ENCODE measurements at regions not wholly inside any gene's neighbourhood (a gene's known extent, or its start where the extent isn't known, plus 50 kb on each side); places are given as distances from the start of the nearest gene placed in this dataset.
"Not testable (repeated sequence)": the region's sequence is repeated elsewhere in the genome, so short reads cannot be mapped to it uniquely, and the experiment has no call there.

GRCh38 chr7:114173170-114173890 is 241.3 kb upstream of the FOXP2 start:
- Histone ChIP-seq H3K4me1 (ENCODE audit: insufficient read depth) (no peaks in the 10 kb centered on the region; the same call in 1 of the 2 replicates), H3K9me3 (ENCODE audit: low read depth) (no peaks in the 10 kb centered on the region), H4K20me1 (ENCODE audit: insufficient read depth) (no peaks in the 10 kb centered on the region), H3K27me3 (replicated peaks; ENCODE audit: insufficient read depth) (no peaks in the 10 kb centered on the region), H3F3A (ENCODE audit: insufficient read depth) (no peaks in the 10 kb centered on the region), H3K79me2 (ENCODE audit: insufficient read depth) (no peaks in the 10 kb centered on the region), H3K9me2 (ENCODE audit: insufficient read depth) (no peaks in the 10 kb centered on the region), H3K4me3 (no peak overlapping the region), H3K9ac (no peak overlapping the region), H3K36me3 (ENCODE audit: low read depth) (no peaks in the 10 kb centered on the region), H3K4me2 (ENCODE audit: unreplicated experiment) (no peak overlapping the region), H3K27ac (no peak overlapping the region), H2AFZ (no peak overlapping the region)
- DNase-seq, result no peak
- 93 to 99% methylated on average over 3 of the region's 3 CpGs for WGBS, 2 experiments (ENCODE audit: low coverage in 1 of 2, low lambda C conversion rate in 2 of 2, missing lambda C conversion rate in 2 of 2)
- in situ Hi-C loops (cut with MboI), result no loop called here
- TF ChIP-seq EZH2phosphoT487 (IDR thresholded peaks at IDR 0.05; ENCODE audit: insufficient read depth, low read depth) (no peak), EZH2 (IDR thresholded peaks at IDR 0.05; ENCODE audit: insufficient read depth, poor library complexity, severe bottlenecking) (no peak)

- H3K36me3 ChIP-seq (ENCODE audit: low read depth); H2AFZ ChIP-seq; H3K9me2 ChIP-seq (ENCODE audit: insufficient read depth); in situ Hi-C loops (cut with MboI); H4K20me1 ChIP-seq (ENCODE audit: insufficient read depth); DNase-seq; H3K79me2 ChIP-seq (ENCODE audit: insufficient read depth); H3K9ac ChIP-seq; H3F3A ChIP-seq (ENCODE audit: insufficient read depth); H3K4me2 ChIP-seq (ENCODE audit: unreplicated experiment); H3K27me3 ChIP-seq (replicated peaks; ENCODE audit: insufficient read depth); H3K27ac ChIP-seq; H3K9me3 ChIP-seq (ENCODE audit: low read depth); H3K4me1 ChIP-seq (ENCODE audit: insufficient read depth); H3K4me3 ChIP-seq: not testable (repeated sequence)
- 63 to 65% methylated on average over 2 of the region's 2 CpGs for WGBS, 2 experiments (ENCODE audit: low coverage in 1 of 2, low lambda C conversion rate in 2 of 2, missing lambda C conversion rate in 2 of 2)
Measured at GRCh38 chr7:114169389-114169788, 245.2 kb upstream of the FOXP2 start.

GRCh38 chr7:114160925-114161324 is 242.1 kb upstream of the PPP1R3A start:
- in situ Hi-C loops (cut with MboI), result no loop called here
- no peak overlapping the region for H3K9ac ChIP-seq

GRCh38 chr7:114158854-114159253 is 240.0 kb upstream of the PPP1R3A start:
- DNase-seq, result no peak
- H4K20me1 ChIP-seq (ENCODE audit: insufficient read depth), result no peaks in the 10 kb centered on the region
- no peaks in the 10 kb centered on the region for H3K27me3 ChIP-seq (replicated peaks; ENCODE audit: insufficient read depth)
- H3K9ac ChIP-seq, result no peak overlapping the region
- no peaks in the 10 kb centered on the region for H3K4me1 ChIP-seq (ENCODE audit: insufficient read depth)
- 0 out of 2 replicates have a peak, but pooled peaks cover 4% of the 10 kb centered on the region for H3K9me2 ChIP-seq (ENCODE audit: insufficient read depth)
- in situ Hi-C loops (cut with MboI), result no loop called here
- 76 to 78% methylated on average over 1 of the region's 1 CpG for whole genome bisulfite sequencing, 2 experiments (ENCODE audit: low coverage in 1 of 2, low lambda C conversion rate in 2 of 2, missing lambda C conversion rate in 2 of 2)
- no peak overlapping the region for H3K4me2 ChIP-seq (ENCODE audit: unreplicated experiment)
- no peak overlapping the region for H3K4me3 ChIP-seq
- H3K9me3 ChIP-seq (ENCODE audit: low read depth), result no peaks in the 10 kb centered on the region
- no peak overlapping the region for H2AFZ ChIP-seq
- no peak overlapping the region for H3K27ac ChIP-seq
- TF ChIP-seq EZH2phosphoT487 (IDR thresholded peaks at IDR 0.05; ENCODE audit: insufficient read depth, low read depth), result no peak
- TF ChIP-seq EZH2 (IDR thresholded peaks at IDR 0.05; ENCODE audit: insufficient read depth, poor library complexity, severe bottlenecking), result no peak
- no peaks in the 10 kb centered on the region for H3K36me3 ChIP-seq (ENCODE audit: low read depth)
- no peaks in the 10 kb centered on the region for H3K79me2 ChIP-seq (ENCODE audit: insufficient read depth)
- no peaks in the 10 kb centered on the region for H3F3A ChIP-seq (ENCODE audit: insufficient read depth)

More at GRCh38 chr7:114160925-114161324, 242.1 kb upstream of the PPP1R3A start:
- Histone ChIP-seq H2AFZ (no peak overlapping the region), H4K20me1 (ENCODE audit: insufficient read depth) (no peaks in the 10 kb centered on the region), H3K79me2 (ENCODE audit: insufficient read depth) (no peaks in the 10 kb centered on the region), H3K4me3 (no peak overlapping the region), H3K9me2 (ENCODE audit: insufficient read depth) (0 out of 2 replicates have a peak, but pooled peaks cover 4% of the 10 kb centered on the region), H3K27me3 (replicated peaks; ENCODE audit: insufficient read depth) (no peaks in the 10 kb centered on the region), H3K27ac (no peak overlapping the region), H3F3A (ENCODE audit: insufficient read depth) (no peaks in the 10 kb centered on the region), H3K9me3 (ENCODE audit: low read depth) (no peaks in the 10 kb centered on the region), H3K36me3 (ENCODE audit: low read depth) (no peaks in the 10 kb centered on the region), H3K4me1 (ENCODE audit: insufficient read depth) (no peaks in the 10 kb centered on the region), H3K4me2 (ENCODE audit: unreplicated experiment) (no peak overlapping the region)
- no peak for DNase-seq
- no peak for TF ChIP-seq EZH2 (IDR thresholded peaks at IDR 0.05; ENCODE audit: insufficient read depth, poor library complexity, severe bottlenecking)
- no peak for TF ChIP-seq EZH2phosphoT487 (IDR thresholded peaks at IDR 0.05; ENCODE audit: insufficient read depth, low read depth)
- 88 to 91% methylated on average over 2 of the region's 2 CpGs for WGBS, 2 experiments (ENCODE audit: low coverage in 1 of 2, low lambda C conversion rate in 2 of 2, missing lambda C conversion rate in 2 of 2)
